Lower lobe of right lung (tissue), 2 donors: ENCODE measurements at regions not wholly inside any gene's neighbourhood (a gene's known extent, or its start where the extent isn't known, plus 50 kb on each side); places are given as distances from the start of the nearest gene placed in this dataset.

Experiments
- ATAC-seq, 2 donors: fragments of 200-7000 bp; cut with Tn5 transposase; one replicate each; pipeline ENCODE4 v1.9.1; 2020 to 2022; ENCODE audit warnings: mild to moderate bottlenecking in 2 of 2, moderate library complexity in 2 of 2
- DNase-seq: peaks from one replicate; pipeline ENCODE4 v3.0.0-alpha.2; 2020
- H3K27ac ChIP-seq: fragments of 200-600 bp; one replicate; pipeline ENCODE4 v1.8.0; 2022
- H3K27me3 ChIP-seq: fragments of 200-600 bp; one replicate; pipeline ENCODE4 v1.8.0; 2022; ENCODE audit warnings: low read depth
- H3K36me3 ChIP-seq: fragments of 200-600 bp; one replicate; pipeline ENCODE4 v1.8.0; 2022; ENCODE audit warnings: mild to moderate bottlenecking
- H3K4me1 ChIP-seq: fragments of 200-600 bp; one replicate; pipeline ENCODE4 v1.8.0; 2022
- H3K4me3 ChIP-seq: fragments of 200-600 bp; one replicate; pipeline ENCODE4 v1.8.0; 2022; ENCODE audit warnings: mild to moderate bottlenecking
- H3K9me3 ChIP-seq: fragments of 200-600 bp; one replicate; pipeline ENCODE4 v1.8.0; 2022
- CTCF ChIP-seq: fragments of 200-600 bp; IDR thresholded peaks from one replicate; pipeline ENCODE4 v1.8.0; 2022; ENCODE audit warnings: antibody characterized with exemption, mild to moderate bottlenecking
- intact Hi-C: fragments of 100-400 bp; cut with DNase I; formaldehyde crosslinking; loops from one replicate; pipeline ENCODE4 v1.11.0; 2022
- donor health status: DM: no; HTN: yes; CAD: no; lungs with severe emphysema.

DNA sequence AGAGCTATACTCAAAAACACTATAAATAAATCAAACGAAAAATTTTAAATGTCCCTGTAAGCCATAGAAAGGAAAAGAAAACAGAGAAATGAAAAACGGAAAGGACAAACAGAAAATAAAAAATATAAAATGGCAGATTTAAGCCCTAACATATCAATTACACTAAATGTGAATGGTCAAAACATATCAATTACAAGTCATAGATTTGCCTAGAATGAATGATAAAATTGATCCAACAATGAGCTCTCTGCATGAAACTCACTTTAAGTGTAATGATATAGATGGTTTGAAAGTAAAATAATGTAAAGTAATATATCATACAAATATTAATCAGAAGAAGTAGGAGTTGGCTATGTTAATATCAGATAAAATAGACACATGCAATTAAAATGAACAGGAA, 54.2 kb upstream of the TCF4 start:
- no peak overlapping the region for H3K27ac ChIP-seq
- no peak for ATAC-seq
- no peaks in the 10 kb centered on the region for H3K36me3 ChIP-seq
- no peak for DNase-seq
- H3K9me3 ChIP-seq = no peaks in the 10 kb centered on the region
- no peak for TF ChIP-seq CTCF
- intact Hi-C loops = no loop called here
- no peaks in the 10 kb centered on the region for H3K27me3 ChIP-seq
- no peak overlapping the region for H3K4me3 ChIP-seq
- no peaks in the 10 kb centered on the region for H3K4me1 ChIP-seq

DNA sequence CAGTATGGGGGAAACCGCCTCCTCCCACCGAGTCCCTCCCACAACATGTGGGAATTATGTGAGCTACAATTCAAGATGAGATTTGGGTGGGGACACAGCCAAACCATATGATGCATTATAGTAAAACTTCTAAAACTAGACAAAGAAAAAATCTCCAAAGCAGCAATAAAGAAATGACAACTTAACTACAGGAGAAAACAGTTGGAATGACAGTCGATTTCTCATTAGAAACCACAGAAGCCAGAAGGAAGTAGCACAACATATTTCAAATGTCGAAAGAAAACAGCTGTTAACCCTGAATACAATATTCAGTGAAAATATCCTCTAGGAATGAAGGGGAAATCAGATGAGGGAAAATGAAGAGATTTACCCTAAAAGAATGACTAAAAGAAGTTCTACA, 53.5 kb upstream of the TCF4 start:
- Histone ChIP-seq H3K36me3 (no peaks in the 10 kb centered on the region), H3K4me1 (no peaks in the 10 kb centered on the region), H3K27ac (no peak overlapping the region), H3K4me3 (no peak overlapping the region), H3K9me3 (no peaks in the 10 kb centered on the region), H3K27me3 (no peaks in the 10 kb centered on the region)
- ATAC-seq (no peak), DNase-seq (no peak)
- TF ChIP-seq CTCF = no peak
- intact Hi-C loops = no loop called here
